ENCODE measurements at regions not wholly inside any gene's neighbourhood (a gene's known extent, or its start where the extent isn't known, plus 50 kb on each side); places are given as distances from the start of the nearest gene placed in this dataset.

DNA sequence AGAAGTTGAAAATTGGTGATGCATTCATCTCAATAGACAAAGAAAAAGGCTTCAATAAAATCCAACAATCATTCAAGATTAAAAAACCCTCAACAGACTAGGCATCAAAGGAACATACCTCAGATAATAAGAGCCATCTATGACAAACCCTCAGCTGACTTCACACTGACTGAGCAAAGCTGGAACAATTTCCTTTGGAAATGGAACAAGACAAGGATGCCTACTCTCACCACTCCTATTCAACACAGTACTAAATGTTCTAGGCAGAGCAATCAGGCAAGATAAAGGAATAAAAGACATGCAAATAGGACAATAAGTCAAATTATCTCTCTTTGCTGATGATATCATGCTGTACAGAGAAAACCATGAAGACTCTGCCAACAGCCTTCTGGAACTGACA lies 1188.1 kb downstream of the DTWD2 start (continued):
- TF ChIP-seq ETS1 (IDR thresholded peaks at IDR 0.05) (no peak), ZNF331 (CRISPR knock-in tag; IDR thresholded peaks at IDR 0.05; ENCODE audit: low read depth) (no peak), STAT1 (IDR thresholded peaks at IDR 0.05; ENCODE audit: unreplicated experiment) (no peak)

GRCh38 chr5:117794847-117795246 lies 1193.5 kb downstream of the DTWD2 start:
- Histone ChIP-seq H3K27me3 (ENCODE audit: insufficient read depth) (no peaks in the 10 kb centered on the region), H3K4me3 (no peak overlapping the region), H3K9me2 (ENCODE audit: insufficient read depth) (peaks cover 3% of the 10 kb centered on the region; the same call in 1 of the 2 replicates), H2AFZ (no peak overlapping the region), H3K79me2 (replicated peaks; ENCODE audit: insufficient read depth) (no peaks in the 10 kb centered on the region), H3K27ac (ENCODE audit: low read depth) (no peak overlapping the region), H3F3A (replicated peaks; ENCODE audit: low read depth) (no peaks in the 10 kb centered on the region), H3K4me2 (no peak overlapping the region), H3K36me3 (ENCODE audit: insufficient read depth) (no peaks in the 10 kb centered on the region), H4K20me1 (replicated peaks; ENCODE audit: insufficient read depth) (no peaks in the 10 kb centered on the region), H3K4me1 (ENCODE audit: insufficient read depth) (peaks cover 3% of the 10 kb centered on the region; the same call in 1 of the 2 replicates)
- Mint-ChIP-seq H3K4me3 (no peak overlapping the region), H3K4me1 (no peaks in the 10 kb centered on the region; the same call in 2 of the 3 replicates), H3K36me3 (ENCODE audit: low read depth) (no peaks in the 10 kb centered on the region), H3K27me3 (ENCODE audit: insufficient read depth, low read depth, poor library complexity) (no peaks in the 10 kb centered on the region), H3K27ac (no peak overlapping the region), H3K9me3 (no peaks in the 10 kb centered on the region)
- TF ChIP-seq REST (IDR thresholded peaks at IDR 0.05; ENCODE audit: unreplicated experiment): no peak
- no peak for DNase-seq (ENCODE audit: low spot score)
- ATAC-seq: no peak

DNA sequence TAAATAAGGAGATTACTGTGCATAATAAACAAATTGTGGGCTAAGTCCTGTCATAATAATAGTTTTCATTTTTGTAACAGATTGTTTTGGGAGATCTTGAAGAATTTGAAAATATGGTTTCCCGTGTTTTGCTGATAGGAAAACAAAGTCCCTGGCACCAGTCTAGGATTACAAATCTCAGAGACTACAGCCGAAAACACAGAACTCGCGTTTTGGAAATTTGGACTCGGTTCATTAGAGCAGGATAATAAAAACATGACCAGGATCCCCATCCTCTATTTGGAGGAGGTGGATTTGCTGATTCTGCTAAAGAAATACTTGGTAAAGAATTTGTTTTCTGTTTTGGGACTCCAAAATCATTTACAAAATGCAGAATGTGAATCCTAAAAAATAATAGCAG lies 1194.4 kb downstream of the DTWD2 start:
- Histone ChIP-seq H3K4me3 (no peak overlapping the region), H3K27me3 (ENCODE audit: insufficient read depth) (no peaks in the 10 kb centered on the region), H4K20me1 (replicated peaks; ENCODE audit: insufficient read depth) (no peaks in the 10 kb centered on the region), H2AFZ (no peak overlapping the region), H3K79me2 (replicated peaks; ENCODE audit: insufficient read depth) (no peaks in the 10 kb centered on the region), H3K36me3 (ENCODE audit: insufficient read depth) (no peaks in the 10 kb centered on the region), H3K9me2 (ENCODE audit: insufficient read depth) (peaks cover 3% of the 10 kb centered on the region; the same call in 1 of the 2 replicates), H3K4me2 (no peak overlapping the region), H3F3A (replicated peaks; ENCODE audit: low read depth) (no peaks in the 10 kb centered on the region), H3K27ac (ENCODE audit: low read depth) (no peak overlapping the region), H3K4me1 (ENCODE audit: insufficient read depth) (no peaks in the 10 kb centered on the region)
- Mint-ChIP-seq H3K27ac (no peak overlapping the region), H3K9me3 (no peaks in the 10 kb centered on the region), H3K27me3 (ENCODE audit: insufficient read depth, low read depth, poor library complexity) (no peaks in the 10 kb centered on the region), H3K4me3 (no peak overlapping the region), H3K4me1 (no peaks in the 10 kb centered on the region), H3K36me3 (ENCODE audit: low read depth) (no peaks in the 10 kb centered on the region)
- no peak for ATAC-seq
- DNase-seq (ENCODE audit: low spot score): no peak
- TF ChIP-seq EZH2phosphoT487 (IDR thresholded peaks at IDR 0.05; ENCODE audit: unreplicated experiment): no peak
- TF ChIP-seq, protein P1, sequence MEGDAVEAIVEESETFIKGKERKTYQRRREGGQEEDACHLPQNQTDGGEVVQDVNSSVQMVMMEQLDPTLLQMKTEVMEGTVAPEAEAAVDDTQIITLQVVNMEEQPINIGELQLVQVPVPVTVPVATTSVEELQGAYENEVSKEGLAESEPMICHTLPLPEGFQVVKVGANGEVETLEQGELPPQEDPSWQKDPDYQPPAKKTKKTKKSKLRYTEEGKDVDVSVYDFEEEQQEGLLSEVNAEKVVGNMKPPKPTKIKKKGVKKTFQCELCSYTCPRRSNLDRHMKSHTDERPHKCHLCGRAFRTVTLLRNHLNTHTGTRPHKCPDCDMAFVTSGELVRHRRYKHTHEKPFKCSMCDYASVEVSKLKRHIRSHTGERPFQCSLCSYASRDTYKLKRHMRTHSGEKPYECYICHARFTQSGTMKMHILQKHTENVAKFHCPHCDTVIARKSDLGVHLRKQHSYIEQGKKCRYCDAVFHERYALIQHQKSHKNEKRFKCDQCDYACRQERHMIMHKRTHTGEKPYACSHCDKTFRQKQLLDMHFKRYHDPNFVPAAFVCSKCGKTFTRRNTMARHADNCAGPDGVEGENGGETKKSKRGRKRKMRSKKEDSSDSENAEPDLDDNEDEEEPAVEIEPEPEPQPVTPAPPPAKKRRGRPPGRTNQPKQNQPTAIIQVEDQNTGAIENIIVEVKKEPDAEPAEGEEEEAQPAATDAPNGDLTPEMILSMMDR (conservative IDR thresholded peaks at IDR 0.05; ENCODE audit: low read depth in 2 of 2): no peak
- TF ChIP-seq EZH2 (IDR thresholded peaks at IDR 0.05; ENCODE audit: low read depth, unreplicated experiment): no peak
- no peak for TF ChIP-seq ZNF114 (CRISPR knock-in tag; IDR thresholded peaks at IDR 0.05)
- TF ChIP-seq CREB1 (CRISPR knock-in tag; IDR thresholded peaks at IDR 0.05; ENCODE audit: low read depth): no peak
- no peak for TF ChIP-seq JUNB (IDR thresholded peaks at IDR 0.05; ENCODE audit: unreplicated experiment)
- TF ChIP-seq STAT1 (IDR thresholded peaks at IDR 0.05; ENCODE audit: unreplicated experiment): no peak

Measured in GM23338 (cell line).